HG03439 (cell line): ENCODE measurements at regions not wholly inside any gene's neighbourhood (a gene's known extent, or its start where the extent isn't known, plus 50 kb on each side); places are given as distances from the start of the nearest gene placed in this dataset.

Experiments used
- ATAC-seq: cut with Tn5 transposase; IDR thresholded peaks from one replicate; pipeline ENCODE4 v1.9.1; 2021; ENCODE audit warnings: mild to moderate bottlenecking, moderate library complexity; ENCODE audit not compliant: unreplicated experiment

- ATAC-seq: no peak
Measured at GRCh38 chr10:33126742-33127141, 168.7 kb upstream of the ITGB1 start.

GRCh38 chr10:33125522-33126517 lies 167.8 kb upstream of the ITGB1 start:
- ATAC-seq: no peak

DNA sequence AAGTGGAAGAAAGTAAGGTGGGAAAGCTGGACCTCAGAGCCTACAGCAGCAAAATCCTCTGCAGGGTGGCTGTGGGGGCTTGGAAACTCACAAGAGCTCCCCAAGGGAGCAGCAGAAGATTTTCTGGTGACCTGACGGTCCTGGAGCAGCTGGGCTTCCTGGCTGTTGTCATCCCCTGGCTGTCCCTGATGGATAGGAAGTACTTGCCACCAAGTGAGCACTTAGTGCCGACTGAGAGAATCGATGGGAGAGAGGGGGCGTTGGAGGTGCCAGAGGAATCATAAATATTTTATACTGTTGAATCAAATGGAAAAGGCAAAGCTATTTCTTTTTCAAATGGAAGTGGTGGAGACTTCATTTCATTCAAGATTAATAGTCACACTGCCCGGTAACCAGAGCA lies 167.1 kb upstream of the ITGB1 start:
- ATAC-seq: no peak

DNA sequence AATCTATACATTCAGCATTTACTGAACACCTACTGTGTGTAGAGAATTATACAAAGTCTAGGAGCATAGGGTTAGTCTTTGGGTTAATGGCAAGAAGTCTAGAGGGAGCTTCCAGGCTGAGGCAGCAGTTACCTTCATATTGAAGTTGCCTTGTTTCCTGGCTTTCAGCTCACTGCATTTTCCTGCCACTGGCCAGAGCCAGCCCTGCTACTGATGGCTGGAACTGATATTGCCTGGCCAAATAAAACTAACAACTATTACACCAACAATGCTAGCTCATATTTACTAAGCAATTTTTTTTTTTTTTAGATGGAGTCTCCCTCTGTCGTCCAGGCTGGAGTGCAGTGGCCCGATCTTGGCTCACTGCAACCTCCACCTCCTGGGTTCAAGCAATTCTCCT lies 165.7 kb upstream of the ITGB1 start:
- no peak for ATAC-seq

DNA sequence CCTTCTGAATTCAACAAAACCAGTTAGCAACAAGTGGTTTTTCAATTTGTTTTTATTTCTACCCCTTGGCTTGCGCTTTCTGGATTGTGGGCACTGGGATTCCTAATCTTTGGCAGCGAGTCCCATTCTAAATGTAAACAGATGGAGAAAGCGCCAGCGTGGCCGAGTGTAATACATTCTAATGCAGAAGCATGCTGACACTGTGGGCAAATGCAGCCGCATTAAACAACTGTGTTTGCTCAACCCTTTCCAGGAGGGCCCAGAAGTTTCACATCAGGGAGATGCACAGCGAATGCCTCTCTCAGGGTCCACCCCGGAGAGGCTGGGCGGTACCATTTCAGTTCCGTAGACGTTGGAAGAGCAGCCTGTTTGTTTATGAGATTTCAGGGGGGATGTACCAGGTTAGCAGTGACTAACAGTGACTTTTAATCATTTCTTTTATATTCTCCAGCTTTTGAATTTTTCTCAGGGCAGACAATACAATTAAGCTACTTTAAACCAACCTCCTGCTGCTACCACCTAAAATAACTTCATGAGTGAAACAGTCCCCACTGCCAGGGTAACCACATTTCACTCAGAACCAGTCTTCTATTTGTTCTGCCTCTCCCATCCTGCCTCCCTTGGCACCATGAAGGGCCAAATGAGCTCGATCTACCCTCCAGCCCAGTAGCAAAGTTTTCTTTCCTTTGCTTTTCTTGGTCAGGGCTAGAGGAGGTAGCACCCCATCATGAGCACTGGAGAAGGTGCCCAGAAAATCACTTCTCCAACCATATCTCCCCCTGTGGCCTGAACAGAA lies 164.2 kb upstream of the ITGB1 start:
- no peak for ATAC-seq

GRCh38 chr10:33120700-33121099 lies 162.7 kb upstream of the ITGB1 start:
- no peak for ATAC-seq

- ATAC-seq: no peak
Measured at GRCh38 chr10:33120275-33120674, 162.2 kb upstream of the ITGB1 start.

- no peak for ATAC-seq
Measured at GRCh38 chr10:33117816-33118215, 159.8 kb upstream of the ITGB1 start.

- no peak for ATAC-seq
Measured at GRCh38 chr10:33117230-33117629, 159.2 kb upstream of the ITGB1 start.

DNA sequence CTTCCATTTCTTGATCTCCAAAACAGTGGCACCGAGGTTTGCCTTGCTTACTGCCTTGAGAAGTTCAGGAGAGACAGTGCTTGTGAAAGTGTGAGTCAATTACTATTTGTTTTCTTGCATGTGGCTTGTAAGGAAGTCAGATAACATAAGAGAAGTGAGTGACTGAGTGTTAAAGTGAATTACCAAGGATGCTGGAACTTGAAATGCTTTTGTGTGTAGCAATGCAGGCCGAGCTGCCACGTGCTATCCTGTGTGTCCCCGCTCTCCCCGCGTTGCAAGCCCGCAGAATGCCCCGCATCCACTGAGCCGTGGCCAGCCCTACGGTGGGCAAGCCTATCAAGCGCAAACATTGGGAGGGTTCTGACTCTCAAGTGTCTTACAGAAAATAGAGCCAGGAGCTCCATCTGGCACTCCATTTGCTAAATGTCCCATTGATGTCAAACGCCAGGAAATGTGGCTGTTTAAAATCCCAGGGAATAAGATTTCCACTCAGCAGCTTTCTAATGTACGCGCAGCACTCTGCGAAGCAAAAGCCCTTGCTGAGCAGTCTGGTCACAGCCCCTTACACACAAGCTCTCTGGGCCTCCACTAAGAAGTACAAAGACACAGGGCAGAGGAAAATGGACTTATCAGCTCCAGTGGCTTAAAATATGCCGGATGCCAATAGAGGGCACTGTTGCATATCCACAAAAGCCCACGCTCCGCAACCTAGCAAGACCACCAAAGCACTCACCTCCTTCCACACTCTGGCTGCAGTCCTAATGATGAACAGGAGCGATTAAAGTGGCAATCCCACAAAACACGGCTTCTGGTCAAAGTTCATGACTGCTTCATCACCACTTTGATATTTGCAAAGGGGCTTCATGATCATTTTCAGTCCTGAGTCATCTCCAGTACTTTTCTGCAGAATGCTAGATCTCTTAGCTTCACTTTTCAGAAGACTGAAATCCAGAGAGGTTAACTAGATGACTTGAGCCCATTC lies 158.0 kb upstream of the ITGB1 start:
- no peak for ATAC-seq

GRCh38 chr10:33114451-33114952 lies 156.5 kb upstream of the ITGB1 start:
- ATAC-seq: no peak

DNA sequence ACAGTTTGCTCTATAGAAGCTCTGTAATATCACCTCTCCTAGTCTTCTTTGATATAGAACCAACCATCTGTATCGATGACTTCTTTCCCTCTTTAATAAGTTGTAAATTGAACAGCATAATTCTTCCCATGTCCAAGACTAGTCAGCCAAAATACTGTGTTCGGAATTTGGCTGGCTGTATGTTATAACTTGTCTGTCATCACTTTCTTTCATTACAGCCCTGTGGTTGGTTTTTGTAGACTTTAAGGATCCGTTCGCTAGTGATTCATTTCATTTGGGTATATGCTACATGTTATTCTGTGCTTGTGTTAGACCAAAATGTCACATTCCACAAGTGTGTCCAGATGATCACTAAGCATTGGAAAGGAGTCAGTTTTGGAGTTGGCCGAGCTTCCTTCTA lies 155.4 kb upstream of the ITGB1 start:
- no peak for ATAC-seq

DNA sequence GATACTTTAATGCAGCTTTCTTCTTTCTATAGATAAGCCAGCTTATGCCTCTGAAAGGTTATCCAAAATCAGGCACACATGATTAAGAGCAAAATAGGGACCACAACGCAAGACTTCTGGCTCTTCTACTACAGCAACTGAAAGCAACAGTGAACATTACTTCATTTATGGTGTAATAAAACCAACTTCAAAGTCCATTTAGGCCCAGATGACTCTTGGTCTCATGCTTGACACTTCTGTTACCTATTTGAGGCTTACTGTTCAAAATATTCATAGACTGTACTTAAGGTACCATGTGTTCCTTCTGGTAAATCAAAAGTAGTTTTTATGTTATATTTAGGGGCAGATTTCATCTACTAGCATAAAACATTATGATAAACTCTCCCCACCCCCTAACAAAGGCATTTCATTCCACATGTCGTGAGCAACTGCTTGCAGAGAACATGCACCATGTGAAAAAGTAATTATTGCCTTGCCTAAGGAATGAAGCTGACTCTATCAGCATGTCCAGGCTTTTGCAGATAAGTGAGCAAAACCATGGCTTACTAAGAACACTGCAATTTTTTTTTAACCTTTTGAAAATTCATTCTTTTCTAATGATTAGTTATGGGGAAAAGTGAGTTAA lies 154.9 kb upstream of the ITGB1 start:
- no peak for ATAC-seq

DNA sequence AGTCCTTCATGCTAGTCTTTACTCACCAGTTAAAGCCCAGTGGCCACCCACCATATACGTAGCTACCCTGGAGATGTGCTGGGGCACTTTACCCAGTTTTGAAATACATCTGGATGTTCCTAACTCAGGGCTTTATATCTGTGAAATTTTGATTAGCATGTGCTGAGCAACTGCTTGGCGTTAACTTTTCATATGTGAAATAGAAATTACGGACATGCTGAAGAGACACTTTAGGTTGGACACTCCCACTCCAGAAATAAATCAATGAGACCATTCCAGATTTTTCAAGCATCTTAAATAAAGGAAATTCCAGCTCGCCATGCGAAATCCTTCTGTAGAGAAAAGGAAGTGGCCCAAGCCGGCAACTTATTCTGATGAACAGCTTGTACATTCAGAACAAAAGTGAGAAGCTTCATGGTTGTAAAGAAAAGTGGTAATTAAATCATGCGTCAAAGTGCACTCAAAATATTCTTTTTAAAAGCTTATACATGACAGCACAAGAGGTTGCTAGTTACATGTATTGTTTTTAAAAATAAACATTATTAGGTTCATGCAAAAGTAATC lies 153.5 kb upstream of the ITGB1 start:
- no peak for ATAC-seq

DNA sequence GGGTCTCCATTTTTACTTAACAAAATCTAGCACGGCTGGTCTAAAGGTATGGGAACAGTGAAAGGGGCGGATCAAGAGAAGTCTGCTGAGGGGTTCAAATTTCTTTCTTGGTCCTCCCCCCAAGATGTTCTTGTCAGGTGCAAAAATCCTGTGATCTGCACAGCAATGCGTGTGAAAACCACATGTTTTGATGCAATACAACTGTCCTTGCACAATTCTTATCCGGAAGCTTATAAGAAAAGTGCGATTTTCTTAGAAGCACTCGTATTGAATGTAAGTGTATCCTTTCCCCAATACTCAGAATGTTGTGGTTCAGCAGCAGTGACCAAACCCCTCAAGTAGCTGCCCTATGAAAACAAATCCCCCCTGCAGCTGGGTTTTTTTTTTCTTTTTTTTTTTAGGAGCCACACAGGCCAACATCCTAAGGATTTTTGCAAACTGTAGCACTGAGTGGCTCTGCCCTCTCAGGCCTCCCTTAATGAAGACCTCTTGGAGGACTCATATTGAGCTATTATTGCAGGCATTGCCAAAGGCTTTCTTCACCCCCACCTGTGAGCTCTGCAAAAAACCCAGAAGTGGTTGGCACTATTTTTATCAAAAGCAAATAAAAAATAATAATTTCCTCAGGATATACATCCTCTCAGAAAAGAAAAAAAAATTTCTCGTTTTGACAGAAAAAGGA lies 151.9 kb upstream of the ITGB1 start:
- ATAC-seq: no peak

DNA sequence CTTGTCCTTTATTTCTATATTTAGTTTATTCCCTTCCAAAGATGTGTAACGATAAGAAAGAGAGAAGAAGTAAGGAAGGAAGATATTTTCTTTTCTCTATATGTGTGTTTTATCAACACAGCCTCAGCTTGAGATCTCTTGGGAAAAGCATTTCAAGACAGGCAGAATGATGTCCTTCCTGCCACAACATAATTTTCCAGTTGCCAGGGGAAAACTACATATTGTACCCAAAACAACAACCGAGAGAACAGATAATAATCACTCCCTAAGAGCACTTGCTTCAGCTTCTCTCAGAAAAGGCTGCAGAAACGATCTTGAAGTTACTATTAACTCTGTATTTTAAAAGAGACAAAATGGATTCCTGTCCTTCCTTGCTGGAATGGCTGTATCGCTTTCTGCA lies 151.4 kb upstream of the ITGB1 start:
- no peak for ATAC-seq

DNA sequence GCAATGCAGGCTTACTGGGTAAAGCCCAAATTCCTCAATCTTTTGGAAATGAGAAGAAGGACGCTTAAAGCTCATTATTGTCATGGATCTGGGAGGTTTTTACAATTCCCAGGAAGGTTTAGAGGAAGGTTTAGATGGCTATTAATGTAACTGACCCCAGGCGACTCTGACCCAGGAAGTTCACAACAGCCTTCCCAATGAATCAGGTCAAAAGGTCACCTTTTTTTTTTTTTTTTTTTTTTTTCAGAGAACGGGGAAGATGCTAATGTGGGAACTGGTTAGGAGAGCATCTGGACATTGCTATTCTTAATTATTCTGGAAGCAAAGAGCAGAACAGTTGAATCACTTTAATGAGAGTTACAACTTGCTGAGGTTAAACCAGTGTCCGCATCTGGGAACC lies 149.9 kb upstream of the ITGB1 start:
- no peak for ATAC-seq

GRCh38 chr10:33106767-33107166 lies 148.7 kb upstream of the ITGB1 start:
- ATAC-seq: no peak

DNA sequence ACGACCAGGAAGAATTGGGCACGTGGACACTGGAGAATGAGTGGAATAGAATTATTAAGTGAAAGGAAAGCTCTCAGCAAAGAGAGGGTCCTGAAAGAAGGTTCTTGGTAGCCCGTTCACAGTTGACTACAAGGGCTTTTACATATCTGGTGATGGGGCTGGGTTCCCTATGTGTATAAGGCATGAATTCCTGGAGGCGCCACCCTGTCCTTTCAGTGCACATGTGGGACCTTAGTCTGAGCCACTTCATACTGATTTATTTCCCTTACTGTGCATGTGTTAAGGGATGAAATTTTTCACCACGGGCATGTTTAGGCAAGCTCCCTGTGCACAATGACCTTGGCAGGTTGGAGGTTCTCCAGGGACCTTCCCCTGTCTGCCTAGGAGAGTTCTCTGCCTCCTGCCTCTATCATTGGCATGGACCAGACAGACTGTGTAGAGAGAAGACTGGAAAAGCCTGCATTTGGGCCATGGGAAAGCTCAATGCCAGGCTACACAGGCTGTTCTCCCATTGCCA lies 145.9 kb upstream of the ITGB1 start:
- no peak for ATAC-seq
